NCI-H510A (cell line): ENCODE measurements at regions not wholly inside any gene's neighbourhood (a gene's known extent, or its start where the extent isn't known, plus 50 kb on each side); places are given as distances from the start of the nearest gene placed in this dataset.

Source experiments
- DNase-seq: peaks from one replicate; lab custom pipeline; 2025; lab: John Stamatoyannopoulos, UW

DNA sequence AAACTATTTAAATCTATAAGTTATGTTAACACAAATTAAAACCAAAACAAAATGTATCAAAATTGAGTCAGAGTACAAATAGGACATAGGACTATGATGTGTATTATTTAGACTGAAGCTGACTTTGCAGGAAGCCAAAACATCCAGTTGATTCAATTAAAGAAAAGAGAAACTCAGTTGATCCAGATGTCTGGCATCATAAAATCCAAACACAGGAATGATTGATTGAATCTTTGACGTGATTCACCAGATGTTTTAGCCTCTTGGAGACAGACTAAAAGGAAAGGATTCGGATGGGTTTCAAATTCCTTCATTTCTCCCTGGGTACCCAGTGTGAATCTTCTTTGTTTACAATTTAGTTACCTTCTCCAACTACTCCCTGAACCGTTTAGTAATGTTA, 272.9 kb downstream of the IRS1 start:
- DNase-seq, result no peak

DNA sequence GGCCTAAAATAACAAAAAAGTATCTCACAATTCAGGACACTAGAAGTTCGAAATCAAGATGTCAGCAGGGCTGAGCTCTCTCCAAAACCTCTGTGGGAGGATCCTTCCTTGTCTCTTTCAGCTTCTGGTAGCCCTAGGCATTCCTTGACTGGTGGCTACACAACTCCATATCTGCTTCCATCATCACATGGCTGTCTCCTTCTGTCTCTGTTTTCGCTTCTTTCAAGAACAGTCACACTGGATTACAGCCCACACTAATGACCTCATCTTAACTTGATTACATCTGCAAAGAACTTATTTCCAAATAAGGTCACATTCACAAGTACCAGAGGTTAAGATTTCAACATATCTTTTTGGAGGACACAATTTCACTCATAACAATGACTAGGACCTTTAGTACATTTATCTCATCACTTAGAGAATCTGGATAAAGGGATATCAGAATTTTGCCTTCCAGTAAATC, 275.2 kb downstream of the IRS1 start:
- DNase-seq, result no peak

DNA sequence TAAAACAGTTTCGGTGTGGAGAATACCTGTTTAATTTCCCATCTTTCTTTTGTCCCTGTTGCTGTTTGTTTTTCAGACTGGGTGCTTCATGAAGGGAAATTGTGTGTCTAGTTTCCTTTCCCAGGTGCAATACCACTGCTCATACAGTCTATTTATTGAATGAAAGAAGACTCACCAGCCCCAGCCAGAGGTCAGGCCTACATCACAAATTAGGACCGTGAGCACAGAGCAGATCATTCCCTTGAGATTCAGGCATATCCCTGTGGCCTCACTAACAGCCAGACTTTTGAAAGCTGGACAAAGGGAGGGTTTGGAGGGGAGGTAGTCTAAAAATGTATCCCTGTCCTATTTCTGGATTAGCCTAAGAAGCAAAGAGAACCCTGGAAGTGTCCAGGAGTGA, 278.9 kb downstream of the IRS1 start:
- DNase-seq, result no peak

DNA sequence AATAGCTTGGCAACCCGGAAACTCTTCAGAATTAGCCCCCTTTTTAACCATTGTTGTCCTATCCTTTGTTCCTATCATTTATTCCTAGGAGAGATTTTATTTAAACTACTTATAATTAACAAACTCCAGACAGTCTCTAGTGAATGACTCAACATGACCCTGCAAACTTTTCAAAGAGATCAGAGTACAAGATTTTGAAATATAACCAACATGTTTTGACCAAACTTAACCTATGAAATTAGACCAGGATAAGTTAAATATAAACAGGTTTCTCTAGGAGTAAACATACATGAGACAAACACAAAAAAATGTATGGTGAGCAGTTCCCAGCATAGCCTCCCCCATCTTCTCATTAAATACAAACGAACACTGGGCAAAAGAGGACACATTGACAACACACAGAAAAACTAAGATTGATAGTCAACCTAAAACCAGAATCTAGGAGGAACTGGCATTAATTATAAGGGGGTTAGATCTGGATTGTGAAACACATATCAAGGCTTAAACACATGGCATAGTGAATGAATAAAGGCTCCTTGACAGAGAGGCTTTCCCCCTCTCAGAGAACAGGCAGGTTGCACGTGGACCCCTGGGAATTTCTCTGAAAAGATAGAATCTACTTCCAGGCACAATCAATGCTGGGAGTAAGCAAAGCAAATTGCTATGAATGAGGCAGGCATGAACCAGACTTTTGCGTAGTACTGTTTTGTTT, 284.1 kb downstream of the IRS1 start:
- no peak for DNase-seq

DNA sequence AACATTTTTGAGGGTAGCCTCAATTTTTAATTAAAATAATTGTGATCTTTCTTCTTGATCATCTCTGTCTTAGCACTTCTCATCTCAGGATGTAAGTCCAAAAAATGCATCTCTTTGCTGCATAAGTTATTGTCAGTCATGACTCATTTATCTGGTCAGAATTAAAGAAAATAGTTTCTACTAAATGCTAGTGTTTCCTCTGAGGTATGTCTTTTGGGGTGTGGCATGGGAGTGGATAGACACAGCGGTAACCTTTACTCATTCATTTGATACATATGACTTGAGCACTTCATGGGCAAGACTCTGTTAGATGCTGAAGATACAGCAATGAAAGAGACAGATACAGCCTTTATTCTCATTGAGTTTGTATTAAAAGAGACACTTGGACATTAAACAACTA, 284.7 kb downstream of the IRS1 start:
- no peak for DNase-seq

GRCh38 chr2:226511311-226511710, 288.3 kb downstream of the IRS1 start:
- no peak for DNase-seq

GRCh38 chr2:226508683-226509082, 290.9 kb downstream of the IRS1 start:
- no peak for DNase-seq

DNA sequence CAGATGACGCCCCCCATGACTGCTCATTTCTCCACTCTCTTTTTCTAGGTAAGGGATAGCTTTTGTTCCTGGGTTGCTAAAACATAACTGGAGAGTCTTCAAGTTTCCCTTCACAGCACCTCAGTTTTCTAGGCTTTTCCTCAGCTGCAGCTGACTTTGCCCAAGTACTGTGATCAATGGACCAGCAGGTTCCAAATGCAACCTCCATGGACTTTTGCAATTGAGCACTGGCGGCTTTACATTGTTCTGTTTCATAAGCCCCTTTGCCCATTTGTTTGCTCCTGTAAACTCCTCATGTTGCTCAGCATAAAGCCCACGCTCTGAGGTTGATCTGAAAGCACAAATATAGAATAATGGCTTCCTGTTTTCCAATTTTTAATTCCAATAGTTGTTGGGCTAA, 291.6 kb downstream of the IRS1 start:
- no peak for DNase-seq

DNA sequence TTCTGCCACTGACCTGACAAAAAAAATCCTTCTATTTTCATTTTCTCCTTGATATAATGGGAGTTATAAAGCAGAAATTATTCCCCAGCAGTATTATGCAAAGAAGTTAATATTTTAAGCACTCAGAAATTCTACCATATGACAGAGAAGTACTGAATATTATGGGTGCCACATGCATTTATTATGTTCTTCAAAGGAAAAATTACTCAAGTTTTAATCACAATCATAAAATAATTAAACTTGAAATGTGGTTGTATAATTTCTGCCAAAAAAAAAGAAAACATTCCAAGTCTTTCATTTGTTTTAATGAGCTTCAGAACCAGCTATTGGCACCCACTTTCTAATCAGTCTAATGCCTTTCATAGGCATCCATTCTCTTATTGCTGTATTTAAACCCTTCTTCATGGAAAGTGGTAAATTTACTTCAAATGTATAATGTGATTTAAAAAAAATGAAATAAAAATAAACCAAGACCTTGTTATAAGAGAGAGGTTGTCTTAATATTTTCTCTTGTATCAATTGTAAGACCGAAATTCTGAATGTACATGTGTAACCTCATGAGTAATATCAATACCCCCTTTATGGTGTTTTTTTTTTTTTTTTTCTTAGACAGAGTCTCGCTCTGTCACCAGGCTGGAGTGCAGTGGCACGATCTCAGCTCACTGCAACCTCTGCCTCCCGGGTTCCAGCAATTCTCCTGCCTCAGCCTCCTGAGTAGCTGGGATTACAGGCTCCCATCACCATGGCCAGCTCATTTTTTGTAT, 302.3 kb downstream of the IRS1 start:
- DNase-seq, result no peak

- no peak for DNase-seq
Observed at GRCh38 chr2:226496273-226496550, 303.4 kb downstream of the IRS1 start.

DNA sequence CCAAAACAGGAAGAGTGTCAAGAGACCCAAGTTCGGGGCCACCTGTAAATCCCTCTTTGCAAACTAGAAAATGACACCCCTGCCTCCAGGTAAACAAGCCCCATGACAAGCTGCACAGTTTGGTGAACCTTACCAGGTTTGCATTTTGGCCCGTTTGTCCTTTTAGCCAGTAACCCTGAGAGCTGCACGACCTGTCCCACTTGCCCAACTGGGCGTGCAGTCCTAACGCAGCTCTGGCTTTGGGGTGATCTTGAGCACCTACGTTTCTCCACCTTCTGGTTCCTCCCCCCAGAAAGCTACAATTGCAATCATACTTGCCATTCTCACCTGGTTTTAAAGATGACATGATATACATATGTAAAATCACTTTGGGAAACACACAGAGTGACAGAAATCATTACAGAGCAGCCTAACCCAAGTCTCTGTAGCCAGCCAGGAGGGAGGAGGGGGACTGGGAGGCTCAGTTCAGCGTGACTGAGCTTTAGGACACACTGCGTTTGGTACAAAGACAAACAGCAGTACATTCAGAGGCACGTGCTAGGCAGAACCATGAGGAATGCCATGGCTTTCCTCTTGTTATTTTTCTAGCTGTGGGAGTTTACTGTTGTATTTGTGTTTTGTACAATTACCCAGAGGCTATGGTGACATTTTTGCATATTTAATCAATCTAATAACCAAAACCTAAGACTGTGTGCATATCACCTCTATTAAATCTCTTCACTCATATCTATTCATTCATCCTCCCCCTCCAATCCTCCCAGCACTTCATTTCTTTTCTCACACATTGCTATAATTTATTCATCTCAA, 304.0 kb downstream of the IRS1 start:
- DNase-seq, result no peak

- no peak for DNase-seq
Observed at GRCh38 chr2:226491112-226491511, 308.5 kb downstream of the IRS1 start.

GRCh38 chr2:226489775-226490541, 309.7 kb downstream of the IRS1 start:
- no peak for DNase-seq

DNA sequence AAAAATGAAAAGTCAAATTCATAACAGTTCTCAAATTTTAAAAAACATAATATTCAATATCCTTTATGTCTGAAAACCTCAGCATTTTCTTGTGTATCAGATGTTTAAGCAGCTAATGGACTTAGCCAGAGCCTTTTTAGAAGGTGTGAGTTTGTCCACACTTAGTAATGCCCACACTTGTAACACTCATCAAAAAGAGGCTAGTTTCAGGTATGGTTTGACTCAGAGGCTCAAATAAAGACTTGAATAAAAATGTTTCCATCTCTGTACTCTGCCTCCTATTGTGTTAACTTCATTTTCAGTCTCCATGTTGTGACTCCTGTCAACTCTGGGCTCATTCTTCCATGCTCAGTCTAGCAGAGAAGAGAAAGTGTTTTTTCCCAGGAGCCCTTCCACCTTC, 311.6 kb downstream of the IRS1 start:
- DNase-seq, result no peak

DNA sequence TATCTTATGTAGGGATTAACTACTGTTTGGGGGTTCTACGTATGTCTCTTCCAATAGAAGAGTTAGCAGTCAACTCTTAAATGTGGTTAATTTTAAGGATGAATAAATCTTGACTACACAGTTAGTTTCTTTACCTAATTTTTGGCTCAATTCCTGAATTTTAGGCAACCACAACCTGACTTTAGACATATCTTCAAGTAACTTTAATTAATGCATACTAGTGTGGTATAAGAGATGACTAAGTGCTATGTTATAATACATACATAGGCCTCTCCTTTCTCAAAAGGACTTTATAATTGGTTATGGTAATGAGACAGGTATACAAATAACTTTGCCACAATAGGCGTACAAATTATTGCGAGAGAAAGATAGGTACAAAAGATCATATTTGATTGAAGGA, 312.0 kb downstream of the IRS1 start:
- DNase-seq, result no peak

GRCh38 chr2:226483745-226484619, 315.6 kb downstream of the IRS1 start:
- DNase-seq, result no peak

- DNase-seq, result no peak
Observed at GRCh38 chr2:226483143-226483542, 316.5 kb downstream of the IRS1 start.

DNA sequence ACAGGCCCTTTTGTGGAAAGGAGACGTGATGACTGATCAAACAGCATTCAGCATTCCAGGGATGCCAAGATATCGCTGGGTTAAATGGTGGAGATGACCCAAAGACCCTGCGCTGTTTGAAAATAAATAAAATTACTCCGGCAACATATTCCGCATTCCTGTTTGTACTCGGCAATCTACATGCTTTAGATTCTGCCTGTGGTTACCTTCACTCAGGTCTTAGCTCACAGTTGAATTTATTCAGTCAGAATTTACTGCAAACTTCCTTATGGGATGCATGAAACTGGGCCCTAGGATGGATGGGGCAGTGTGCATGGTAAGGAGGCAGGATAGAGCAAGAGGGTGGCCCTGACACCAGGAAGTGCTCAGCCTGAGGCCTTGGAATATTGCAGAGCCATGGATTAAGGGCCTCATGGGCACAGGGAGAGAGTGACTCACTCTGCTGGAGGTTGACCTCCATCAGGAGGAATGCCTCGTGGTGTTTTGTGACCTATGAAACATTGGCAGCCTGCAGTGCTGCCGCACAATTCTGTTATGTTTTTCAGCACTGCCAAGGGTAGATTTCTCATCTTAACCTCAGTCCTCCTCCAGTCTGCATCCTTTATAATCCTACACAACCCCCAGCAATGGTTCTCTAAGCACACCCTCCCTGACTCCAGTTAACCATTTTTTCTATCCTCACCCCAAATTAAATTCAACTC, 321.4 kb downstream of the IRS1 start:
- DNase-seq, result no peak

- DNase-seq, result no peak
Observed at GRCh38 chr2:226477221-226478108, 322.2 kb downstream of the IRS1 start.

GRCh38 chr2:226475650-226476049, 324.0 kb downstream of the IRS1 start:
- no peak for DNase-seq
